ENCODE measurements at regions not wholly inside any gene's neighbourhood (a gene's known extent, or its start where the extent isn't known, plus 50 kb on each side); places are given as distances from the start of the nearest gene placed in this dataset.
"Not testable (repeated sequence)": the region's sequence is repeated elsewhere in the genome, so short reads cannot be mapped to it uniquely, and the experiment has no call there.

- H3K36me3 ChIP-seq (ENCODE audit: insufficient read depth, low read length) = no peaks in the 10 kb centered on the region
- H3K9ac ChIP-seq (ENCODE audit: insufficient read length) = no peak overlapping the region
- H3K9me3 ChIP-seq (ENCODE audit: low read depth, low read length) = no peaks in the 10 kb centered on the region
- DNase-seq (ENCODE audit: low read depth, low spot score) = no peak
- no peak for TF ChIP-seq EZH2 (IDR thresholded peaks at IDR 0.05)
- H3K4me3 ChIP-seq = no peak overlapping the region
- H3K27ac ChIP-seq = no peak overlapping the region
These were observed 75.8 kb upstream of the AFDN start for GRCh38 chr6:167750956-167751358.

- DNase-seq (ENCODE audit: low read depth, low spot score) = no peak
- no peaks in the 10 kb centered on the region for H3K36me3 ChIP-seq (ENCODE audit: insufficient read depth, low read length)
- no peak overlapping the region for H3K27ac ChIP-seq
- no peak overlapping the region for H3K9ac ChIP-seq (ENCODE audit: insufficient read length)
- TF ChIP-seq POLR2AphosphoS5 (IDR thresholded peaks at IDR 0.05; ENCODE audit: borderline replicate concordance, low read depth, low read length) (no peak), FOXP2 (optimal IDR thresholded peaks at IDR 0.05; ENCODE audit: control extremely low read depth, extremely low read length, insufficient read depth) (no peak), EZH2 (IDR thresholded peaks at IDR 0.05) (no peak)
- H3K4me3 ChIP-seq = no peak overlapping the region
- H3K9me3 ChIP-seq (ENCODE audit: low read depth, low read length) = no peaks in the 10 kb centered on the region
These were observed 75.1 kb upstream of the AFDN start for GRCh38 chr6:167751579-167752115.

GRCh38 chr6:167753281-167753680, 73.4 kb upstream of the AFDN start:
- H3K4me3 ChIP-seq; H3K9ac ChIP-seq (ENCODE audit: insufficient read length); H3K27ac ChIP-seq; H3K9me3 ChIP-seq (ENCODE audit: low read depth, low read length); DNase-seq (ENCODE audit: low read depth, low spot score); H3K36me3 ChIP-seq (ENCODE audit: insufficient read depth, low read length): not testable (repeated sequence)

- DNase-seq (ENCODE audit: low read depth, low spot score) = no peak
- no peak overlapping the region for H3K27ac ChIP-seq
- H3K9ac ChIP-seq (ENCODE audit: insufficient read length) = no peak overlapping the region
- H3K4me3 ChIP-seq = no peak overlapping the region
- H3K36me3 ChIP-seq (ENCODE audit: insufficient read depth, low read length) = no peaks in the 10 kb centered on the region
- no peaks in the 10 kb centered on the region for H3K9me3 ChIP-seq (ENCODE audit: low read depth, low read length)
- TF ChIP-seq POLR2AphosphoS5 (IDR thresholded peaks at IDR 0.05; ENCODE audit: borderline replicate concordance, low read depth, low read length) (no peak), FOXP2 (optimal IDR thresholded peaks at IDR 0.05; ENCODE audit: control extremely low read depth, extremely low read length, insufficient read depth) (no peak), EZH2 (IDR thresholded peaks at IDR 0.05) (no peak)
These were observed 72.0 kb upstream of the AFDN start for GRCh38 chr6:167754691-167755090.

GRCh38 chr6:167755461-167755860, 71.2 kb upstream of the AFDN start:
- no peaks in the 10 kb centered on the region for H3K36me3 ChIP-seq (ENCODE audit: insufficient read depth, low read length)
- no peak for TF ChIP-seq FOXP2 (optimal IDR thresholded peaks at IDR 0.05; ENCODE audit: control extremely low read depth, extremely low read length, insufficient read depth)
- TF ChIP-seq POLR2AphosphoS5 (IDR thresholded peaks at IDR 0.05; ENCODE audit: borderline replicate concordance, low read depth, low read length) = no peak
- TF ChIP-seq EZH2 (IDR thresholded peaks at IDR 0.05) = no peak
- no peaks in the 10 kb centered on the region for H3K9me3 ChIP-seq (ENCODE audit: low read depth, low read length)
- no peak overlapping the region for H3K27ac ChIP-seq
- no peak overlapping the region for H3K4me3 ChIP-seq
- no peak overlapping the region for H3K9ac ChIP-seq (ENCODE audit: insufficient read length)
- DNase-seq (ENCODE audit: low read depth, low spot score) = no peak

GRCh38 chr6:167756597-167756996, 70.1 kb upstream of the AFDN start:
- no peak for DNase-seq (ENCODE audit: low read depth, low spot score)
- Histone ChIP-seq H3K9me3 (ENCODE audit: low read depth, low read length) (no peaks in the 10 kb centered on the region), H3K36me3 (ENCODE audit: insufficient read depth, low read length) (no peaks in the 10 kb centered on the region), H3K27ac (no peak overlapping the region), H3K9ac (ENCODE audit: insufficient read length) (no peak overlapping the region), H3K4me3 (no peak overlapping the region)
- TF ChIP-seq FOXP2 (optimal IDR thresholded peaks at IDR 0.05; ENCODE audit: control extremely low read depth, extremely low read length, insufficient read depth) (no peak), POLR2AphosphoS5 (IDR thresholded peaks at IDR 0.05; ENCODE audit: borderline replicate concordance, low read depth, low read length) (no peak)

- H3K36me3 ChIP-seq (ENCODE audit: insufficient read depth, low read length) = no peaks in the 10 kb centered on the region
- DNase-seq (ENCODE audit: low read depth, low spot score) = no peak
- H3K4me3 ChIP-seq = no peak overlapping the region
- no peak overlapping the region for H3K9ac ChIP-seq (ENCODE audit: insufficient read length)
- H3K9me3 ChIP-seq (ENCODE audit: low read depth, low read length) = no peaks in the 10 kb centered on the region
- H3K27ac ChIP-seq = no peak overlapping the region
- TF ChIP-seq EZH2 (IDR thresholded peaks at IDR 0.05) (no peak), FOXP2 (optimal IDR thresholded peaks at IDR 0.05; ENCODE audit: control extremely low read depth, extremely low read length, insufficient read depth) (no peak), POLR2AphosphoS5 (IDR thresholded peaks at IDR 0.05; ENCODE audit: borderline replicate concordance, low read depth, low read length) (no peak)
These were observed 69.5 kb upstream of the AFDN start for GRCh38 chr6:167757249-167757648.

GRCh38 chr6:167757821-167758220, 68.9 kb upstream of the AFDN start:
- Histone ChIP-seq H3K9me3 (ENCODE audit: low read depth, low read length) (no peaks in the 10 kb centered on the region), H3K4me3 (no peak overlapping the region), H3K36me3 (ENCODE audit: insufficient read depth, low read length) (no peaks in the 10 kb centered on the region), H3K27ac (no peak overlapping the region), H3K9ac (ENCODE audit: insufficient read length) (no peak overlapping the region)
- no peak for DNase-seq (ENCODE audit: low read depth, low spot score)
- TF ChIP-seq POLR2AphosphoS5 (IDR thresholded peaks at IDR 0.05; ENCODE audit: borderline replicate concordance, low read depth, low read length) (no peak), EZH2 (IDR thresholded peaks at IDR 0.05) (no peak), FOXP2 (optimal IDR thresholded peaks at IDR 0.05; ENCODE audit: control extremely low read depth, extremely low read length, insufficient read depth) (no peak)

GRCh38 chr6:167758309-167759023, 68.2 kb upstream of the AFDN start:
- H3K36me3 ChIP-seq (ENCODE audit: insufficient read depth, low read length) = no peaks in the 10 kb centered on the region
- H3K27ac ChIP-seq = no peak overlapping the region
- no peak overlapping the region for H3K9ac ChIP-seq (ENCODE audit: insufficient read length)
- H3K4me3 ChIP-seq = no peak overlapping the region
- no peak for TF ChIP-seq FOXP2 (optimal IDR thresholded peaks at IDR 0.05; ENCODE audit: control extremely low read depth, extremely low read length, insufficient read depth)
- no peak for DNase-seq (ENCODE audit: low read depth, low spot score)
- no peaks in the 10 kb centered on the region for H3K9me3 ChIP-seq (ENCODE audit: low read depth, low read length)
